Dendritic cell treated with granulocyte-macrophage colony-stimulating factor and Interleukin-4, amounts not matched to agents 40 ng/mL and 50 ng/mL, for 4 days (primary cell): ENCODE measurements at regions not wholly inside any gene's neighbourhood (a gene's known extent, or its start where the extent isn't known, plus 50 kb on each side); places are given as distances from the start of the nearest gene placed in this dataset.

Experiments used
- H3K27ac Mint-ChIP-seq: one replicate; pipeline ENCODE4 v1.8.0; 2022; ENCODE audit warnings: mild to moderate bottlenecking, mixed read lengths
- H3K27me3 Mint-ChIP-seq: one replicate; pipeline ENCODE4 v1.8.0; 2022; ENCODE audit warnings: mild to moderate bottlenecking, mixed read lengths
- H3K36me3 Mint-ChIP-seq: one replicate; pipeline ENCODE4 v1.8.0; 2022; ENCODE audit warnings: low read depth, mixed read lengths
- H3K4me1 Mint-ChIP-seq: one replicate; pipeline ENCODE4 v1.8.0; 2022; ENCODE audit warnings: low read depth, mixed read lengths
- H3K4me3 Mint-ChIP-seq: one replicate; pipeline ENCODE4 v1.8.0; 2022; ENCODE audit warnings: mild to moderate bottlenecking, moderate library complexity, mixed read lengths
- H3K9me3 Mint-ChIP-seq: one replicate; pipeline ENCODE4 v1.8.0; 2022; ENCODE audit warnings: mixed read lengths
- intact Hi-C: fragments of 100-400 bp; cut with micrococcal nuclease; formaldehyde crosslinking; loops from one replicate; pipeline ENCODE4 v1.15.0; 2022

DNA sequence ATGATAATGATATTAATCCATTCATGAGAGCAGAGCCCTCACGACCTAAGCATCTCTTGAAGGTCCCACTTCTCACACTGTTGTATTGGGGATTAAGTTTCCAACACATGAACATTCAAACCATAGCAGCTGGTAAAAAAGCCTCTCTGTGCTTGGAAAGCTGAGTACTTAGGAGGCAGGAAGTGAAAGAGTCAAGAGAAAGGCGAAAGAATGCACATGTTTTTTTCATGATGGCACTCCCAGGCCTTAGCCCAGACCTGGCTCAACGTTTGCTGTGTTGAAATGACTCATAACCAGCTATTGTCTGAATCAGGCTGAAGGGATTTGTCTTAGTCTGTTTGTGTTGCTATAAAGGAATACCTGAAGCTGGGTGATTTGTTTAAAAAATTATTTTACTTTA lies 84.4 kb upstream of the RGMA start:
- H3K36me3 Mint-ChIP-seq = no peaks in the 10 kb centered on the region
- H3K27ac Mint-ChIP-seq = no peak overlapping the region
- H3K4me3 Mint-ChIP-seq = no peak overlapping the region
- H3K9me3 Mint-ChIP-seq = peaks cover 19% of the 10 kb centered on the region
- H3K27me3 Mint-ChIP-seq = peaks cover 20% of the 10 kb centered on the region
- no peaks in the 10 kb centered on the region for H3K4me1 Mint-ChIP-seq
- intact Hi-C loops = no loop called here

- Mint-ChIP-seq H3K27me3 (peaks cover 29% of the 10 kb centered on the region), H3K9me3 (peaks cover 19% of the 10 kb centered on the region), H3K27ac (no peak overlapping the region), H3K4me3 (no peak overlapping the region), H3K36me3 (no peaks in the 10 kb centered on the region), H3K4me1 (no peaks in the 10 kb centered on the region)
- intact Hi-C loops = no loop called here
These were observed 82.5 kb upstream of the RGMA start for GRCh38 chr15:93171476-93171875.

- Mint-ChIP-seq H3K27me3 (peaks cover 26% of the 10 kb centered on the region), H3K9me3 (peaks cover 19% of the 10 kb centered on the region), H3K4me1 (no peaks in the 10 kb centered on the region), H3K27ac (no peak overlapping the region), H3K4me3 (no peak overlapping the region), H3K36me3 (no peaks in the 10 kb centered on the region)
- intact Hi-C loops = no loop called here
These were observed 81.3 kb upstream of the RGMA start for GRCh38 chr15:93170329-93170728.

DNA sequence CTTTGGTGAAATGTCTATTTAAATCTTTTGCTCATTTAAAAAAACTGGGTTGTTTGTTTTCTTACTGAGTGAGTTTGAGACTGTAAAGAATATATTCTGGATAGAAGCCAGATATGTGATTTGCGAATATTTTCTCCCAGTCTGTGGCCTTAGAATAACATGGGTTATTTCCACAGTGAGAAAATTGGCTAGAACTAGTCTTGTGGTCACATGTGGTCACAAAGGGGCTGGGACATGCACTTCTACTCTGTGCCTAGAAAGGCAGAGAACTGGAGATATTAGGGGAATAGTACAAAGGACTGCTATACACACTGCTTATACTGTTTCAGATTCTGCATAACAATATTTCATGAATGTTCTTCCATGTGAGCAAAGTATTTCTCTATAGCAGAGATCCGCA lies 79.9 kb upstream of the RGMA start:
- Mint-ChIP-seq H3K27me3 (peaks cover 30% of the 10 kb centered on the region), H3K4me3 (no peak overlapping the region), H3K27ac (no peak overlapping the region), H3K9me3 (peaks cover 14% of the 10 kb centered on the region), H3K4me1 (no peaks in the 10 kb centered on the region), H3K36me3 (no peaks in the 10 kb centered on the region)
- intact Hi-C loops = no loop called here

GRCh38 chr15:93167291-93167690 lies 78.3 kb upstream of the RGMA start:
- H3K27me3 Mint-ChIP-seq = peaks cover 33% of the 10 kb centered on the region
- H3K36me3 Mint-ChIP-seq = no peaks in the 10 kb centered on the region
- intact Hi-C loops = no loop called here
- H3K4me1 Mint-ChIP-seq = no peaks in the 10 kb centered on the region
- H3K27ac Mint-ChIP-seq = no peak overlapping the region
- H3K9me3 Mint-ChIP-seq = no peaks in the 10 kb centered on the region
- H3K4me3 Mint-ChIP-seq = no peak overlapping the region

GRCh38 chr15:93166675-93167074 lies 77.7 kb upstream of the RGMA start:
- H3K9me3 Mint-ChIP-seq = no peaks in the 10 kb centered on the region
- no peaks in the 10 kb centered on the region for H3K36me3 Mint-ChIP-seq
- intact Hi-C loops = no loop called here
- H3K4me1 Mint-ChIP-seq = no peaks in the 10 kb centered on the region
- H3K4me3 Mint-ChIP-seq = no peak overlapping the region
- H3K27ac Mint-ChIP-seq = no peak overlapping the region
- H3K27me3 Mint-ChIP-seq = peaks cover 33% of the 10 kb centered on the region

DNA sequence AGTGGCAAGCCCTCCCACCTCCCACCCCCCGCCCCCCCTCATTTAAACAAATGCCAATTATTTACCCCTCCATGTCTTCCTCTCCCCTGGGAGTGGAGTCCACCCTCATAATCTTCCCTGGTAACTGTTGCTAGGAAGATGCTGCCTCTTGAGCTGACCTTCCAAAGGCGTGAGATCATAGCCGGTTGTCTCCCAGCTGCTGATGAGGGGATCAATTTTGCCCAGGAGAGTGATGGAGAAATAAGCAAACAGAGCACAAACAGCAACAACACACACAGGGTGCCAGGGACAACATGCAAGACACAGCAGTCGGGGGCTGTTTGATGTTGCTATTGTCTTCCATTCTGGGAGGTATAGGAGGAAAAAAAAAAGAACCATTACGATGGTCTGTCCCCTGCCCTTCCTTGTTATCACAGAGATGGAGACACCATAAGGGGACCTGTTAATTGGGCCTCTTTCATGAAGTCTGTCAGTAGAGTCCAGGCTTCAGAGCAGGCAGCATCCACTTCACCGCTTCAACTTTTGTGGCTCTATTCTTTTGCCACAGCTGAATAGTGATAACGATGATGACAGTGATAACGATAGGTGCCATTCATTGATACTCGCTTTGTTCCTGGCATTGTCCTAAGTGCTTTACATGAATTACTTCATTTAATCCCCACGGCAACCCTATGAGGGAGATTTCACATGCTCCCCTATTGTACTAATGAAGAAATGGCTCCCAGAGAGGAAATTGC lies 76.9 kb upstream of the RGMA start:
- Mint-ChIP-seq H3K4me1 (no peaks in the 10 kb centered on the region), H3K27me3 (peaks cover 29% of the 10 kb centered on the region), H3K36me3 (no peaks in the 10 kb centered on the region), H3K4me3 (no peak overlapping the region), H3K9me3 (no peaks in the 10 kb centered on the region), H3K27ac (no peak overlapping the region)
- intact Hi-C loops = no loop called here

GRCh38 chr15:93164409-93164808 lies 75.4 kb upstream of the RGMA start:
- Mint-ChIP-seq H3K27ac (no peak overlapping the region), H3K4me3 (no peak overlapping the region), H3K9me3 (no peaks in the 10 kb centered on the region)

DNA sequence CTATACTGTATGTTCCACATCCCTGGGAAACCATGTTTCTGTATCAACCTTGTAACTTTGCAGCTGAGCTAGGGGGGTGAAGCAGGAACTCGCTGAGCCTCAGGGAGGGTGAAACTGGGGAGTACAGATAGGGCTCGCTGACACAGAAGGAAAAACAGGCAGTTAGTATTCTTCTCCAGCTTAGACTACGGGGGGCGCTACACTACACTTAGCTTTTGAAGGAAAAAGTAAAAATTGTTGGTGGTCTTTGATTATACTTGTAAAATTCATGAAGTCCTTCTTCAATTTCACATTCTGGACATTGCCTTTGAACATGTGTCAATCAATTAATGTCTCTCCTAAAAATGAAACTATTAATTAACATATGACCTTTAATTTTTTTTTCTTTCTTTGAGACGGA lies 73.5 kb upstream of the RGMA start:
- Mint-ChIP-seq H3K4me3 (no peak overlapping the region), H3K27me3 (peaks cover 18% of the 10 kb centered on the region), H3K27ac (no peak overlapping the region), H3K4me1 (no peaks in the 10 kb centered on the region), H3K36me3 (no peaks in the 10 kb centered on the region), H3K9me3 (no peaks in the 10 kb centered on the region)
- intact Hi-C loops = no loop called here

More at GRCh38 chr15:93164409-93164808, 75.4 kb upstream of the RGMA start:
- Mint-ChIP-seq H3K36me3 (no peaks in the 10 kb centered on the region), H3K27me3 (peaks cover 26% of the 10 kb centered on the region), H3K4me1 (no peaks in the 10 kb centered on the region)
- intact Hi-C loops = no loop called here

DNA sequence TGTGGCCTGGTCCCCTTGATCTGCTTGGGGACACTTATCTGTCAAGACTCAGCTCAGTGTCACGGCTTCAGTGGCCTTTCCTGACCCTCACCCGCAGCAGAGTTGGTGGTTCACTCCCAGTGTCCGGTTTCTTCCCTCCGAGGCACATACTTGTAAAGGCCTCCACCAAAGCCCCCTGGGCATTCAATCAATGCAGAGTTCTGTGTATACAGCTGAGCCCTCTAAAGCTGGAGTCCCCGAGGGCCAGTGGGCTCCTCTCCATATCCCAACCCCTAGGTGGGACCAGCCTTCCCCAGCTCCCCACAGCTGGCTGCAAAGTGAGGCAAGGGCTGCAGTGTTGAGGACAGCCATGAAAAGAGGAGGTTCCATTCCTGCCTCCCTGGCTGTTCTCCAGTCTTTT lies 70.9 kb upstream of the RGMA start:
- Mint-ChIP-seq H3K4me3 (no peak overlapping the region), H3K4me1 (no peaks in the 10 kb centered on the region), H3K27ac (no peak overlapping the region), H3K9me3 (no peaks in the 10 kb centered on the region), H3K27me3 (peaks cover 10% of the 10 kb centered on the region), H3K36me3 (no peaks in the 10 kb centered on the region)
- intact Hi-C loops = no loop called here

- Mint-ChIP-seq H3K27me3 (peaks cover 3% of the 10 kb centered on the region), H3K36me3 (no peaks in the 10 kb centered on the region), H3K4me1 (no peaks in the 10 kb centered on the region), H3K4me3 (no peak overlapping the region), H3K27ac (no peak overlapping the region), H3K9me3 (no peaks in the 10 kb centered on the region)
- intact Hi-C loops = no loop called here
These were observed 69.3 kb upstream of the RGMA start for GRCh38 chr15:93158097-93158900.

DNA sequence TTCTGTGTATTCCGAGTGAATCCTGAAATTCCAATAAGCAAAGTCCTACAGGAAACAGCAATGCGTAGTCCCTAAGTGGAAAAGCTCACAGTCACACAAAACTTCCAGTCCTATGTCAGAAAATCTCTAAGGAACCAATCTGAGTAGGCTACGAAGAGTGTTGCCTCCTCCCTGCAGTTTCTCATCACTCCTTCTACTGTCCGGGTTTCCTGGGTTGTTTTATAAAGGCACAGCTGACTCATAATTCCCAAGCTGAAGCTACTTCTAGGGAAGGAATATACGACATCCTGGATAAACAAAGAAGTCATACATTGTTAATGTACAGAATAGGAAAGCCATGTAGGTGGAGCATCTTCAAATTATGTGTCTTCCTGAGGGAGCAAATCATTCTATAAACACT lies 65.7 kb upstream of the RGMA start:
- H3K9me3 Mint-ChIP-seq = no peaks in the 10 kb centered on the region
- H3K27me3 Mint-ChIP-seq = peaks cover 18% of the 10 kb centered on the region
- peaks cover 12% of the 10 kb centered on the region for H3K4me1 Mint-ChIP-seq
- H3K36me3 Mint-ChIP-seq = no peaks in the 10 kb centered on the region
- intact Hi-C loops = no loop called here
- H3K4me3 Mint-ChIP-seq = no peak overlapping the region
- H3K27ac Mint-ChIP-seq = no peak overlapping the region

- H3K27ac Mint-ChIP-seq = no peak overlapping the region
- H3K36me3 Mint-ChIP-seq = no peaks in the 10 kb centered on the region
- H3K4me3 Mint-ChIP-seq = no peak overlapping the region
- intact Hi-C loops = no loop called here
- H3K9me3 Mint-ChIP-seq = no peaks in the 10 kb centered on the region
- peaks cover 20% of the 10 kb centered on the region for H3K27me3 Mint-ChIP-seq
- peaks cover 12% of the 10 kb centered on the region for H3K4me1 Mint-ChIP-seq
These were observed 63.9 kb upstream of the RGMA start for GRCh38 chr15:93152951-93153350.

GRCh38 chr15:93152360-93152759 lies 63.3 kb upstream of the RGMA start:
- intact Hi-C loops = no loop called here

More at GRCh38 chr15:93152360-93152759, 63.3 kb upstream of the RGMA start:
- H3K9me3 Mint-ChIP-seq = no peaks in the 10 kb centered on the region
- H3K4me3 Mint-ChIP-seq = no peak overlapping the region
- peaks cover 12% of the 10 kb centered on the region for H3K4me1 Mint-ChIP-seq
- peaks cover 20% of the 10 kb centered on the region for H3K27me3 Mint-ChIP-seq
- no peaks in the 10 kb centered on the region for H3K36me3 Mint-ChIP-seq
- no peak overlapping the region for H3K27ac Mint-ChIP-seq
